ENCODE measurements at regions not wholly inside any gene's neighbourhood (a gene's known extent, or its start where the extent isn't known, plus 50 kb on each side); places are given as distances from the start of the nearest gene placed in this dataset.

- TF ChIP-seq CHD7 (IDR thresholded peaks at IDR 0.05; ENCODE audit: insufficient replicate concordance, low read length): no peak
These were observed 852.5 kb upstream of the TENM4 start (continued) for GRCh38 chr11:80293293-80293692.

Data from H1 (cell line).